Heart left ventricle (tissue), 13 donors: ENCODE measurements at regions not wholly inside any gene's neighbourhood (a gene's known extent, or its start where the extent isn't known, plus 50 kb on each side); places are given as distances from the start of the nearest gene placed in this dataset.

Experiments
- CTCF ChIP-seq, 12 donors: fragments of 200-600 bp; sonication (generic) in 4 of 12; IDR thresholded peaks; one replicate each; pipeline versions ENCODE4 v1.5.0 to v1.8.0; 2018 to 2022; ENCODE audit warnings: antibody characterized with exemption in 12 of 12, mild to moderate bottlenecking in 5 of 12
- POLR2A ChIP-seq, 2 donors: fragments of 450-650 bp; IDR thresholded peaks; one replicate each; pipeline ENCODE4 v1.6.1; 2017; ENCODE audit warnings: antibody characterized with exemption in 2 of 2, mild to moderate bottlenecking in 2 of 2, moderate library complexity in 2 of 2
- donor health status: ischemic (EF 13 %, LVEDD 7.1; RV severe dilation, severe dysfunction).
- donor health status: DM: no; HTN: yes; CAD: no.
- donor health status: DM: no; HTN: no; CAD: no.
- donor health status: ischemic (EF 25% LVEDD 6.9; RV normal size, moderate dysfunction).
- donor health status: ischemic (EF 25% LVEDD 5.7; RV mildly dilated, moderate dysfunction).
- donor health status: ischemic (EF 35%, LVEDD 5.7; RV mildly dilated, moderate dysfunction).
- donor health status: nonischemic (EF 11% LVEDD 7.7; RV severe dilation, severe dysfunction).
- donor health status: DM: yes; HTN: yes; CAD: no.
- donor health status: PGD.
- donor health status: ischemic (EF 29% LVEDD 5.4; RV normal size, mild dysfunction).
- donor health status: nonischemic (EF 23%, LVEDD 6.1; RV moderate dilation, normal function).

- TF ChIP-seq CTCF (IDR thresholded peaks at IDR 0.05) (no peak), POLR2A (IDR thresholded peaks at IDR 0.05) (no peak)
These were observed 63.9 kb downstream of the MAT2B start for GRCh38 chr5:163569284-163569683.
